PC-9 (cell line): ENCODE measurements at regions not wholly inside any gene's neighbourhood (a gene's known extent, or its start where the extent isn't known, plus 50 kb on each side); places are given as distances from the start of the nearest gene placed in this dataset.

Experiments
- BruUV-seq: library from RNA; stranded (reverse); fragments of 400-500 nt; replicated peaks from 2 replicates; lab custom pipeline; 2021; lab: Mats Ljungman, UMichigan
- CTCF ChIA-PET: fragments of 300-600 bp; sonication (Branson Sonifier 250); formaldehyde crosslinking; loops from one replicate; lab custom pipeline; 2022; ENCODE audit warnings: antibody characterized with exemption; lab: Charles Lee
- POLR2A ChIA-PET: fragments of 300-600 bp; sonication (Branson Sonifier 250); formaldehyde crosslinking; loops from one replicate; lab custom pipeline; 2022; ENCODE audit warnings: antibody characterized with exemption; ENCODE audit not compliant: unreplicated experiment; lab: Charles Lee
- DNase-seq, 2 experiments: peaks; one replicate each; pipeline versions ENCODE4 v3.0.0 to v3.0.0-alpha.2; 2015 to 2022; ENCODE audit warnings: mixed read lengths in 1 of 2
- H2AFZ ChIP-seq: fragments of 200-600 bp; sonication (generic); 2 replicates; pipeline ENCODE4 v1.8.1; 2017; ENCODE audit warnings: antibody characterized with exemption
- H3F3A ChIP-seq: fragments of 200-600 bp; sonication (generic); 2 replicates; pipeline ENCODE4 v1.8.1; 2017; ENCODE audit warnings: antibody characterized with exemption, mild to moderate bottlenecking, low read depth; ENCODE audit not compliant: insufficient read depth
- H3K27ac ChIP-seq: fragments of 200-600 bp; sonication (generic); 2 replicates; pipeline ENCODE4 v1.6.1; 2016; ENCODE audit warnings: mixed run types
- H3K27me3 ChIP-seq: fragments of 200-600 bp; sonication (generic); 2 replicates; pipeline ENCODE4 v1.6.1; 2016; ENCODE audit warnings: low read depth, mixed run types; ENCODE audit not compliant: insufficient read depth
- H3K36me3 ChIP-seq: fragments of 200-600 bp; sonication (generic); 2 replicates; pipeline ENCODE4 v1.6.1; 2016; ENCODE audit warnings: low read depth, mixed run types
- H3K4me1 ChIP-seq: fragments of 200-600 bp; sonication (generic); replicated peaks from 2 replicates; pipeline ENCODE4 v1.6.1; 2016; ENCODE audit warnings: mixed run types; ENCODE audit not compliant: insufficient read depth
- H3K4me2 ChIP-seq: fragments of 200-600 bp; sonication (generic); 2 replicates; pipeline ENCODE4 v1.6.1; 2017; ENCODE audit warnings: mixed run types
- H3K4me3 ChIP-seq: fragments of 200-600 bp; sonication (generic); 2 replicates; pipeline ENCODE4 v1.6.1; 2016; ENCODE audit warnings: mixed run types
- H3K79me2 ChIP-seq: fragments of 200-600 bp; sonication (generic); 2 replicates; pipeline ENCODE4 v1.6.1; 2017; ENCODE audit warnings: low read depth, mixed run types
- H3K9me2 ChIP-seq: fragments of 200-600 bp; sonication (generic); 2 replicates; pipeline ENCODE4 v1.8.1; 2017; ENCODE audit warnings: mild to moderate bottlenecking; ENCODE audit not compliant: insufficient read depth
- H3K9me3 ChIP-seq: fragments of 200-600 bp; sonication (generic); 2 replicates; pipeline ENCODE4 v1.8.1; 2016; ENCODE audit warnings: low read depth; ENCODE audit not compliant: insufficient read depth
- H4K20me1 ChIP-seq: fragments of 200-600 bp; sonication (generic); 2 replicates; pipeline ENCODE4 v1.8.1; 2017; ENCODE audit not compliant: insufficient read depth
- EZH2 ChIP-seq: fragments of 200-600 bp; sonication (generic); IDR thresholded peaks from 2 replicates; pipeline ENCODE4 v1.8.0; 2017; ENCODE audit warnings: antibody characterized with exemption, low read depth
- intact Hi-C: fragments of 100-400 bp; cut with micrococcal nuclease; formaldehyde crosslinking; loops from one replicate; pipeline ENCODE4 v1.10.0; 2022; ENCODE audit not compliant: unreplicated experiment
- TF ChIP-seq, protein P1 (sequence below): fragments of 200-600 bp; sonication (generic); conservative IDR thresholded peaks from 2 replicates; pipeline ENCODE4 v1.6.1; 2017; ENCODE audit warnings: mixed run types, antibody characterized with exemption, mild to moderate bottlenecking, moderate library complexity

DNA sequence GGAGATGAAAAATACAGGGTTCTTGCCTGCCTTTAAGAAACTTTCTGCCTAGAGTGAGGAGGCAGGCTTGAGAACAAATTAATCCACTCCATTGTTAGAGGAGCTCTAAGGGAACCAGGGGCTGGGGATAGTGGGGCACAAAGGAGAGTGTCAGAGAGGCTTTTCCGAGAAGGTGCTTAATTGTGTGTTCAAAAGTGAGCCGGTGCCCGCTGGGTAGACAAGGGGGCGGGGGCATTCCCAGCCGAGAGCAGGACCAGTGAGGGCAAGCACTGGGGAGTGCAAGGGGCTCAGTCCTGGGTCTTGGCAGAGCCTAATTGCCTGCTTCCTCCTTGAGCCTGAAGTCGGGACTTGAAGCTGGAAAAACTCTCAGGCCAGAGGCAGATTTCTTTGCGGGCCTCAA is 377.4 kb downstream of the ETNK1 start:
- no peak for TF ChIP-seq EZH2
- TF ChIP-seq, protein P1, sequence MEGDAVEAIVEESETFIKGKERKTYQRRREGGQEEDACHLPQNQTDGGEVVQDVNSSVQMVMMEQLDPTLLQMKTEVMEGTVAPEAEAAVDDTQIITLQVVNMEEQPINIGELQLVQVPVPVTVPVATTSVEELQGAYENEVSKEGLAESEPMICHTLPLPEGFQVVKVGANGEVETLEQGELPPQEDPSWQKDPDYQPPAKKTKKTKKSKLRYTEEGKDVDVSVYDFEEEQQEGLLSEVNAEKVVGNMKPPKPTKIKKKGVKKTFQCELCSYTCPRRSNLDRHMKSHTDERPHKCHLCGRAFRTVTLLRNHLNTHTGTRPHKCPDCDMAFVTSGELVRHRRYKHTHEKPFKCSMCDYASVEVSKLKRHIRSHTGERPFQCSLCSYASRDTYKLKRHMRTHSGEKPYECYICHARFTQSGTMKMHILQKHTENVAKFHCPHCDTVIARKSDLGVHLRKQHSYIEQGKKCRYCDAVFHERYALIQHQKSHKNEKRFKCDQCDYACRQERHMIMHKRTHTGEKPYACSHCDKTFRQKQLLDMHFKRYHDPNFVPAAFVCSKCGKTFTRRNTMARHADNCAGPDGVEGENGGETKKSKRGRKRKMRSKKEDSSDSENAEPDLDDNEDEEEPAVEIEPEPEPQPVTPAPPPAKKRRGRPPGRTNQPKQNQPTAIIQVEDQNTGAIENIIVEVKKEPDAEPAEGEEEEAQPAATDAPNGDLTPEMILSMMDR: no peak
- Histone ChIP-seq H3K9me3 (no peaks in the 10 kb centered on the region), H3K27me3 (no peaks in the 10 kb centered on the region), H3K4me2 (no peak overlapping the region), H3K4me3 (no peak overlapping the region), H3K4me1 (no peaks in the 10 kb centered on the region), H3K36me3 (no peaks in the 10 kb centered on the region), H3F3A (no peaks in the 10 kb centered on the region), H3K27ac (no peak overlapping the region), H2AFZ (no peak overlapping the region), H3K9me2 (no peaks in the 10 kb centered on the region), H3K79me2 (no peaks in the 10 kb centered on the region), H4K20me1 (no peaks in the 10 kb centered on the region)
- BruUV-seq: no TSS peak
- CTCF ChIA-PET: no interaction called here
- no peak for DNase-seq
- intact Hi-C loops: no loop called here
- POLR2A ChIA-PET: no interaction called here

DNA sequence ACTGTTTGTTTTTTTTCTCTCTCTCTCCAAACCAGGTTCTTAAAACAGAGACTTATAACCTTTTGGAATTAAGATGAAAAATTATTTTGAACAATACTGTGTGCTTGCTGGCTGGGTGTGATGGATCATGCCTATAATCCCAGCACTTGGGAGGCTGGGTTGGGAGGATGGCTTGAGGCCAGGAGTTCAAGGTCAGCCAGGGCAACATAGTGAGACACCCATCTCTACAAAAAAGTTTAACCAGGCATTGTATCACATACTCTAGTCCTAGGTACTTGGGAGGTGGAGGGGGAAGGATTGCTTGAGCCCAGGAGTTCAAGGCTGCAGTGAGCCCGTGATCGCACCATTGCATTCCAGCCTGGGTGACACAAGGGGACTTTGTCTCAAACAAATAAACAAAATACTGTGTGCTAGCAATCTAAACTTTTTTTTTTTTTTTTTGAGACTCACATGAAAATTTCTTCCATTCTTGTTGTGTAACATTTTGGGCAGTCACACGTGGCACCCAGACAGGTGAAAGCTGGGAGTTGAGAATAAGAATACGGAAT is 379.6 kb downstream of the ETNK1 start:
- Histone ChIP-seq H3K4me1 (no peaks in the 10 kb centered on the region), H3F3A (no peaks in the 10 kb centered on the region), H4K20me1 (no peaks in the 10 kb centered on the region), H3K79me2 (no peaks in the 10 kb centered on the region), H2AFZ (no peak overlapping the region), H3K9me3 (no peaks in the 10 kb centered on the region), H3K4me3 (no peak overlapping the region), H3K9me2 (no peaks in the 10 kb centered on the region), H3K27ac (no peak overlapping the region), H3K27me3 (no peaks in the 10 kb centered on the region), H3K4me2 (no peak overlapping the region), H3K36me3 (no peaks in the 10 kb centered on the region)
- TF ChIP-seq EZH2: no peak
- TF ChIP-seq, protein P1: no peak
- no TSS peak for BruUV-seq
- intact Hi-C loops: no loop called here
- ChIA-PET POLR2A (no interaction called here), CTCF (interaction anchor here (0.7 kb wide), 1 partner anchor 19 kb away, joined by 8 read pairs; no protein-coding TSS in a partner anchor)
- DNase-seq: no peak

DNA sequence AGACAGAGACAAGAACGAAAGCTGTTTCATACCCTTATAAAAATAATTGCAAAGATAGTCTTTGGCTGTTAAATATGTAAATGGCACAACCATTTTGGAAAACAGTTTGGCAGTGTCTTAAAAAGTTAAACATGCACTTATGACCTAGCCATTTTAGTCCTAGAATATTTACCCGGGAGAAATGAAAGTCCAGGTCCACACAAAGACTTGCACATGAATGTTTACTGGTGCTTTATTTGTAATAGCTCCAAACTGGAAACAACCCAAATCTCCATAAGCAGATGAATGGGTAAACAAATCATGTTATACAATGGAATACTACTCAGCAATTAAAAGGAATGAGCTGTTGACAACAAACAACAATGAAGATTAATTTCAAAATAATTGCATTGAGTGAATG is 380.4 kb downstream of the ETNK1 start:
- intact Hi-C loops: no loop called here
- H3F3A ChIP-seq: no peaks in the 10 kb centered on the region
- no peaks in the 10 kb centered on the region for H3K27me3 ChIP-seq
- H3K4me1 ChIP-seq: no peaks in the 10 kb centered on the region
- H3K27ac ChIP-seq: no peak overlapping the region
- no peaks in the 10 kb centered on the region for H3K79me2 ChIP-seq
- no TSS peak for BruUV-seq
- no peaks in the 10 kb centered on the region for H3K36me3 ChIP-seq
- no peak overlapping the region for H3K4me3 ChIP-seq
- no peak for DNase-seq
- ChIA-PET CTCF (interaction anchor here (0.7 kb wide), 1 partner anchor 18 kb away, joined by 8 read pairs; no protein-coding TSS in a partner anchor), POLR2A (no interaction called here)
- H4K20me1 ChIP-seq: no peaks in the 10 kb centered on the region
- H3K9me2 ChIP-seq: no peaks in the 10 kb centered on the region
- no peaks in the 10 kb centered on the region for H3K9me3 ChIP-seq
- H3K4me2 ChIP-seq: no peak overlapping the region
- no peak for TF ChIP-seq EZH2
- TF ChIP-seq, protein P1: no peak
- no peak overlapping the region for H2AFZ ChIP-seq
